Fibroblast of peridontal ligament (primary cell): ENCODE measurements at regions not wholly inside any gene's neighbourhood (a gene's known extent, or its start where the extent isn't known, plus 50 kb on each side); places are given as distances from the start of the nearest gene placed in this dataset.

Experiments used
- DNase-seq: peaks from one replicate; pipeline ENCODE4 v3.0.0-alpha.2; 2010; ENCODE audit errors: extremely low read depth

DNA sequence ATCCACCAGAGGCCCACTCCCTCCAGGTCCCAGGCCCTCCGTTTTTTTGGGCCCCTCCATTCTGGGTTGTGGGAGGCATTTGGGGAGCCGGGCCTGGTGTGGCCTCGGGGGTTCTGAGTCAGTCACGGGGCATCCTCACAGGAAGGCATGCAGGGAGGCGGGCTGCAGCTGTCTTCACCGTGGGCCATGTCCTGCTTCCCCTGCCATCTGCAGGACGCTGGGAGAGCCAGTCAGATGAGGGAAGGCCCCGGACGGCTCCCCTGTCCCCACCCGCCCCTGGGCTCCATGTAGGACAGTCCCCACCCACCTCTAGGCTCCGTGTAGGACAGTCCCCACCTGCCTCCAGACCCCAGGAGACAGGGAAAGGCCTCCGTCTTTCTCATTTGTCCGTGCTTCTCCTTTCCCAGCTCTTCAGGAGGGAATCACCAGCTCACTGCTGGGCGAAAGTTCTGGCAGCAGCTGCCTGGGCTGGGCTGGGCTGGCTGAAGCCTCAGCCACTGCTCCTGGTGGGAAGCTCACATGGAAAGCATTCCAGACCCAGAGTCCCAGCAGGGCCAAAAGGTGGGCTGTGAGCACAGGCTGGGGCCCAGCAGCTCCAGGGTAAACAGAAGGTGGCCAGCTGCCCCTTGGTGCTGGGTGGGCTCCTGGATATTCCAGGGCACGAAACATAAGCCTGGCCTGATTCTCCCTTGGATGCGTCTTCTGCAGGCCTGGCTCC, 217.8 kb downstream of the KIF26A start:
- DNase-seq: no peak

DNA sequence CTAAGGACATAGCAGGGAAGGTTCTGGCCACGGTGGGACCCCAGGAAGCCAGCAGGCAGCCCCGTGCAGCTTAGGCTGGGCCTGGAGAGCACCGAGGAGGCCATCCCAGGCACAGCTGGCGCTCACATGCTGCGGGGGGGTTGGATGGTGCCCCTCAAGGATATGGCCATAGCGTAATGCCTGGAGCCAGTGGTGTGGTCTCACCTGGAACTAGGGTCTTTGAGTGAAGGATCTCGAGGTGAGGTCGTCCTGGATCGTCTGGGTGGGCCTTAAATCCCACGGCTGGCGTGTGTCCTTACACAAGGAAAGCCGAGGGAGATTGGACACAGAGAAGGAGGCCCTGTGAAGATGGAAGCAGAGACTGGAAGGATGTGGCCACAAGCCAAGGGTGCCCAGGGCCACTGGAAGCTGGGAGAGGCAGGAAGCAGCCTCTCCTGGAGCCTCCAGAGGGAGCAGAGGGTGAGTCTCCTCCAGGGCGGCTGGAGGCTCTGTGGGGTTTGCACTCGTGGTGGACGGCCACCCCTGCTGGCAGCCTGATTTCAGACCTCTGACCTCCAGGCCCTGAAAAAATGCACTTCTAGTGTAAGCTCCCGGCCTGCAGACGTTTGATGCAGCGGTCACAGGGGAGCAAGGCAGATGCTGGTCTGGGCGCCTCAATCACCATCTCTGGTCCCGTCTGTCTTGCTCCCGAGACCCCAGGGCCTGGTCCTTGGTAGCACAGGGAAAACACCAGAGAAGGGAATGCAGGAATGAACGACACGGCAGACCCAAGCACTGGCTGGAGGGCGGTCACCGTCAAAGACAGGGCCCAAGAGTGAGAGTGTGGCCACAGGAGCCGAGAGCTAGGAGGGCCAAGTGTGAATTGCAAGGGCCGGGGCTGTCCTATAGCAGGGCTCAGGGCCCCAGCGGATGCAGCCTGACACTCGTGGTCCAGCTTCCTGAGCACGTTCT, 218.6 kb downstream of the KIF26A start:
- DNase-seq: no peak

DNA sequence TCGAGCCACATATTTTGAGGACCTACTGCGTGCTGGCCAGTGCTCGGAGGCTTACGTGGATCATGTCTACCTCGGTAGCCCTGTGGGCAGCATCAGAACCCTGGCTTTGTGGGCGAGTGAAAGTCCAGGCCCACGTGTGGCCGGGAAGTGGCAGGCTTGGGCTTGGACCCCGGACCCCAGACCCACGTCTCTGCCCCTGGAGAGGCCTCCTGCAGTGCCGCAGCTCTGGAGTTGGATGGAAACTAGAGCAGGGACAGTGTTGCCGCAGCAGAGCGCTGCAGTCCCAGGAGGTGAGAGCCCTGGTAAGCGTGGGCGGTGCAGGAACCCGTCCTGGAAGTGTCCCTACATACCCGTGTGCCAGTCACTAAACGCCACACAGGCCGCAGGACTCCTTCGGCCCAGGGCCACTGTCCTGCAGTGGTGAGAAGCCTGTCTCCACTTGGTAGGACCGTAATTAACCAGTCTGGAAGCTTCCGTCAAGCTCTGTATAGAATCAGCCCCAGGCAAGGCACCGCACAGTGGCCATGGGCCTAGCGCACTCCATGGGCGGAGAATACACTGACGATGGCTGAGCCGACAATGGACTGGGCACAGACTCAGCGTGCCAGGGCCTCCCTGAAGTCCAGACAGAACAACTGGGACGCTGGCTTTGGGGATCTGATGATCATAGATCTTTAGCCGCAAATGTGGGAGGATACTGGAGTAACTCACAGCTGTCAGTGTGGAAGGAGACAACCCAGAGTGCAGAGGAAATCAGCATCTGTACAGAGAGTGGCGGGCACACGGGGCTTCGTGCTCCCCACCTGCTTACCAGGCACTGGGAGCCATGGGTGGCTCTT, 219.5 kb downstream of the KIF26A start:
- DNase-seq: no peak

DNA sequence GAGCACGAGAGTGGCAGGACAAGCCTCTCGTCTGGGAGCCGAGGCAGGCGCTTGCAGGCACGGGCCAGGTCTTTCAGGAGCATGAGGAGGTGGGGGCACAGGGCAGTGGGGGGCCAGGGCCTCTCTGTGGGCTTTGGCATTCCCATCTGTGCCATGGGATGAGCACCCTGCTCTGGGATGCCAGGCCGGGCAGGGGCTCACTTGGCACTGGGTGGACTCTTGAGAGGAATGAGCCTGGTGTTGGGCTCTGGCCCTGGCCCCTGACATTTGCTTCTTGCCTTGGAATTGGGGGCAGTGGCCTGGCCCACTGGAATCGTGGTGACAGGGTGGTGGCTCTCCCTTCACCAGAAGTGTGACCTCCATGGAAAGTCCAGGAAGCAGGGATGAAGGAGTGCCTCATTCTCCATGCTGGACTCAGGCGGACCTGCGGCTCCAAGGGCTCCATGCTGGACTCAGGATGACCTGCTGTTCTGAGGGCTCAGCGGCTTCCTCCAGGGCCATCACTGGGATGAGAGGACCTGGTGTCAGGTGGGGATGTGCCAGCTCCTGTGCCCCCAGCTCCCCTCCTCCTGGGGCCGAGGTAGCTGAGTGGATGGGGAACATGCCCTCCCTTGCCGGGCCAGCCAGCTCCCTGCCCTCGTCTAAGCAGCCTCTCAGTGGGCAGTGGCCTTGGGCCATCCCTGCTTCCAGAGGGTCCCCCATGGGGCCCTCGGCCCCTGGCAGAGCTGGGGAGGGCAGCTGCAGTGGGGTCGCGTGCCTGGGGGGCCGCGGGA, 220.3 kb downstream of the KIF26A start:
- no peak for DNase-seq

DNA sequence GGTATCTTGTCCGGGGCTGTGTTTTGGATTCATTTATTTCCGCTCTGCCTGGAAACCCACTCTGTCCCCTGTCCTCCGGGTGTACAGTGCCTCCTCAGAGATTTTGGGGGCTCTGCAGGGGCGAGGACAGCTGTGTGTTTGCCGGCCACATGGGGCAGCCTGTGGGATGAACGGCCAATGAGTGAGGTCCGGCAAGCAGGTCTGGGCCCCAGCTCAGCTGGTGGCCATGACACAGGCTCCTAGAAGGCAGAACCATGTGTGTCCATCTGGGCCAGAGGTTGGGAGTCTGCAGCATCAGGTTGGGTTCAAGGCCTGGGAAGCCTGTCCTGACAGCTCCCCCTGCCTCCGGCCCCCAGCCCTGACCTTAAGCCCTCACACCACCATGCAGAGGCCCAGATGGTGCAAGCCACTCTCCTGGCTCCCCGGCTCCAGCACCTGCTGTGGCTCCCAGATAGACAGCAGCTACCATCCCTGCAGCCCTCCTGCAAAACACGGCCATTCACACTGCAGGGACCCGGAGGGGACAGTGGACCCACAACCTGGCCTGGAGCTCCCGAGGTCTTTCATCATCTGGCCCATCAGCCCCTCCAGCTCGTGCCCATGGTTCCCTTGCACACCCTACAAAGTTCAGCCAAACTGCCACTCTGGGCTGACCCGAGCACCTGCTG, 220.1 kb upstream of the C14orf180 start:
- no peak for DNase-seq

DNA sequence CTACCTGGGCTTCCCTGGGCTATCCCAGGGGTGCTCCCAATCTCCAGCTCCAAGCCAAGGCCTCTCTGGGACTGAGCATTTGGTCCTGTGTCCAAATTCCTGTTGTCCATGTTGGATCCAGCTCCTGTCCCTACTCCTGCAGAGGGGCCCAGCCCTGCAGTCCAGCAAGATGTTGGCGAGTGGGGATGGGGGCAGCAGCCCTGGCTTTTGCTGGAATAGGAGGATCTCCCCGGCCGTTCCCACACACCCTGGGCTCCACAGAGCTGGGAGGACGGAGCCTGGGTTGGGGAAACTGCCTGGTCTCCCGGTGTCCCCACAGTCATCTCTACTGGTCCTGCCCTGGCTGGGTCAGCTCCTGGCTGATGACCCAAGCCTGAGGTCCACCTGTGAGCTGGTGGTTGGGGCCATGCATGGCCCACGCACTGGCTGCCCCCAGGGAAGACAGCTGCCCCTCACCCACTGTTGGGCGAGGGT, 219.6 kb upstream of the C14orf180 start:
- DNase-seq: no peak

DNA sequence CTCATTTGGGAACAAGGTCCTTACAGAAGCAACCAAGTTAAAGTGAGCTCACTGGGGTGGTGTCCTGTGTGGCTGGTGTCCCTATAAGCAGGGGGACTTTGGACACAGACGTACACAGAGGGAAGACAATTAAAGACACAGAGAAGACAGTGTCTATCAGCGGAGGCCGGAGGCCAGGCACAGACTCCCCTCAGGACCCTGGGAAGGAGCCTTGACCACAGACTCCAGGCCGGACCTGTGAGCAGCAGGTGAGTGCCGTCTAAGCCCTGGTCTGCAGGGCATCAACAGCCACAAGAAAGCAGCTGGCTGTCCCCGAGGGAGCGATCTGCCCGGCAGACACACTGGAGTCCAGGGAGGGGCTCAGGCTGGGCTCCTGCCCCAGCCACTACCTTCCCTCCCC, 219.1 kb upstream of the C14orf180 start:
- DNase-seq: no peak

DNA sequence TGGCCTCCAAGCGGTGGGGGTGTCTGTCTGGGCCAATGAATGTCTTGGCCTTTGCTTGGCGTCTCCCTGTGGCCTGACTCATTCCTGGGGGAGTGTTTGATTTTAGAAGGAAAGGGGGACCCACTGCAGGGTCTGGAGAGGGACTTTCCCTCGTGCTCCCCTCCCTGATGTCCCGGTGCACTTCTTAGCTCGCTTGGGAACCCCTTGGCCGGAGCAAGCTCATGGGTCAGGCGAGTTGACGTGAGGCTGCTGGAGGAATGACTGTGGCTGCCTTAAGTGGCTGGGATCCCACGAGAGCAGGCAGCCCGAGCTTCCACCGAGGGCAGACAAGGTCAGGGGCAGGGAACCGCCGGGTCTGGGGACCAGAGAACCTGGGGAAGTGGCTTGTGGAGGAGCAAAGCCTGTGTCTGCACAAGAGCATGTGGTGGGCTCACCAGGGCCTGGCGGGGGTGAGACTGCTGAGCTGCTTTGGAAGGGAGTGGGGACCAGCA, 218.4 kb upstream of the C14orf180 start:
- no peak for DNase-seq

DNA sequence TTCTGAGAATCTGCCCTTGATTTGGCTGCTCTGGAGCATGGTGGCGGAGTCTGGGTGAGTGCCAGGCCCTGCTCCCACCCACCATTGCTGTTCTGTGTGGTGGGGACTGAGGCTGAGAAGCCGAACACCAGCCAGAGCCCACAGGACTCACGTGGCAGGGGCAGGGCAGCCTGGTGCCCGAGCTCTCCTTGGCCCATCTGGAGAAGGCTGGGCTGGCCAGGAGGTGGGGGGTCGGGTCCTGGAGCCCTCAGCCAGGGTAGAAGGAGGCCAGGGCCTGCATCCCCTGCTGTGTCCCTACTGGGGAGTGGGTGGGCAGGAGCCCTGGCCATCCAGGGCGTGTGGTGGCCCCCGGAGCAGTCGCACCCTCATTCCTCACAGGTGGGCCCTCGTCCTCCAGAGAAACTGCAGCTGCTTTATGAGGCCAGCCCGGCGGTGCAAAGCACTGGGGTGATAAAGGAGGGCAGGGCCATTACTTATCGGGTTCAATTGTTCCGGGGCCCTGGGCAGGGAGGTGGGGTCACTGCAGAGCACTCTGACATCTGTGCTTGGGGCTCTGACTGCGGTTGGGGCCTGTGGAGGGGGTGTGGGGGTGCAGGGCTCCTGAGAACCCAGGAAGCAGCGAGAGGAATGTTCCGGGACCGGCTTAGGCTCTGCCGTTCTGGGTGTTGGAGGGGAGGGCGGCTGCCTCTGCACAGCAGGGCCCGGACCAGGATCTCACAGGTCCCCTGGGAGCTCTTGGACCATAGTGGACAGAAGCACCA, 217.5 kb upstream of the C14orf180 start:
- no peak for DNase-seq

DNA sequence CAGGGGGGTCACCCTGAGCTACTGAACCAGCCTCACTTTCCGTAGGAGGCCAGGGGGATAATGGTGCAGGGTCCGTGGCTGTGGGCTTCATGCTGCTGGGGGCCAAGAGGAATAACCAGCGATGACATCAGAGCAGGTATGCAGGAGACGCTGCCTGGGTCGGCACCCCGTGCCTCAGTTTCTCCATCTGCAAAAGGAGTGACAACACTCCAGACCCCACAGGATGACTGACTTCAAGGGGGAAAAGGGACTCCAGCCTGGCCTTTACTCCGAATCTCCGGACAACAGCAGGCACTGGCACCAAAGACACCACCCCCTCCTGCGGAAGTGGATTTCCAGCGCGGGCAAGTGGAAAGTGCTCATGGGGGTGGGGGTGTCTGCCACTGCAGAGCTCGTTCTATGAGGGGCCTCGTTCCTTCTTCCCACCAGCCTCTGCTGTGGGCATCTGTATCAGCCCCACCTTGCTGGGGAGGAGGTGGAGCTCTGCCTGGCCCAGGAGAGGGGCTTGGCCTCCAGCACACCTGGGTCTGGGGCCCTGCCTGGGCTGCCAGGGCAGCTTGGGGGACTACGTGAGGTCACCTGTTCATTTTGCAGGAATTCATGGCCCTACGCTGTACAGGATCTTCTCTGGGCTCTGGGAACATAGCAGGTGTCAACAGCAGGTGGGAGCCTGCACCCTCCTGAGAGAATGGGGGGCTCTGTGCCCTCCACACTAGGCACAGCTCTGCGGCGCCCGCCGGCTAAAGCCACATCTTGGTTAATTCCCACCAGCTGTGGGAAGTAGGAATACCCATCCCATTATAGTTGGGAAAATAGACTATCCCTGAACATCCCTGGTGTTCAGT, 216.6 kb upstream of the C14orf180 start:
- no peak for DNase-seq

DNA sequence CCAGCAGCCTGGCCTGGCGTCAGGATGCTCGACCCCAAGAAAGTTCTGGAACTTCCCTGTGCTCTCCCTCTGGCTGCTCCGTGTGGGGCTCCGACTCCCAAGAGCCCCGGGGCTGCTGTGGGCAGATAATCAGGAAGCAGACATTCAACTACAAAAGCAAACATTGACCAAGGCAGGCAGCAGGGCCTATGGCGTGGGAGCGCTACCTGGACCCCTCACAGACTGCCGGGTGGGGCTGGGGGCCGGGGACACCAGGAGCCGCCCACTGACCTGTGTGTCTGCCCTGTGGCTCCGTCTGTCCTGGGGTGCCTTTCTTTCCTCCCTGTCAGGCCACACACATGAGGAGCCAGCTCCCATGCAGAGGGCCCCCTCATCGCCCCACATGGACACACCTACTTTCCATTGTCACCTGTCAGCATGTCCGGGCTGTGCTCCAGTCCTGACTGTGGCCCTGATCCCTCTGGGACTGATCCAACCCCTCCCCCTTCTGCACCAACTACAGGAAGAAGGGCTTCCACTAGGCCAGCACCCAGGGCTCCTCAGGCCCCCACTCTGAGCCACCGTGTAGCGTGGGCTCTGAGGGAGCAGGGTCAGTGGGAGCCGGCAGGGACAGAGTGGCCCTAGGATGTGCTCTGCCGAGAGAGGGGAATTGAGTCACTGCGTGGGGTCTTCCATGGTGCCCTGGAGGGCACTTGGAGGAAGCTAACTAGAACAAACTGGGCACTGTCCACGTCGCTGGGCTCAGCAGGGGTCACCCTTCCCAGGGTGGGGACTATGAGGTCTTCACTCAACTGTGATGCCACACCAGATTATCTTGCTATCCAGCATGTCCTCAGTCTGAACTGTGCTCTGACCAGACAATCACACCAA, 215.4 kb upstream of the C14orf180 start:
- DNase-seq: no peak

DNA sequence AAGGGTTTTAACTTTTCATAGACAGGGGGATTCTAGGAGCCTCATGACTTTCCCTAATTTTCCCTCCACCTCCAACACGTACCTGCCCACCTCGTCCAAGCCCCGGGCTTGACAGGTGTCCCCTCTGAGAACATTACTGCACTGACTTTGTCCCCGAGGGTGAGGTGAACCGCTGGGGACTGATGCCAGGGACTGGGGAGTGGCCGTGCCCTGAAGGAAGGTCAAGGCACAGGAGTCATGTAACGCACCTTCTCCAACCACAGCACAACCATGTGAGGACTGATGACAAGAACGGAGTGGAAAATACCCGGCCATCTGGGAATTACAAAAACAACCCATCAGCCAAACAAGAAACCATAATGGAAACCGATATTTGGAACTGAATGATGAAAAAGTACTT, 214.7 kb upstream of the C14orf180 start:
- no peak for DNase-seq

DNA sequence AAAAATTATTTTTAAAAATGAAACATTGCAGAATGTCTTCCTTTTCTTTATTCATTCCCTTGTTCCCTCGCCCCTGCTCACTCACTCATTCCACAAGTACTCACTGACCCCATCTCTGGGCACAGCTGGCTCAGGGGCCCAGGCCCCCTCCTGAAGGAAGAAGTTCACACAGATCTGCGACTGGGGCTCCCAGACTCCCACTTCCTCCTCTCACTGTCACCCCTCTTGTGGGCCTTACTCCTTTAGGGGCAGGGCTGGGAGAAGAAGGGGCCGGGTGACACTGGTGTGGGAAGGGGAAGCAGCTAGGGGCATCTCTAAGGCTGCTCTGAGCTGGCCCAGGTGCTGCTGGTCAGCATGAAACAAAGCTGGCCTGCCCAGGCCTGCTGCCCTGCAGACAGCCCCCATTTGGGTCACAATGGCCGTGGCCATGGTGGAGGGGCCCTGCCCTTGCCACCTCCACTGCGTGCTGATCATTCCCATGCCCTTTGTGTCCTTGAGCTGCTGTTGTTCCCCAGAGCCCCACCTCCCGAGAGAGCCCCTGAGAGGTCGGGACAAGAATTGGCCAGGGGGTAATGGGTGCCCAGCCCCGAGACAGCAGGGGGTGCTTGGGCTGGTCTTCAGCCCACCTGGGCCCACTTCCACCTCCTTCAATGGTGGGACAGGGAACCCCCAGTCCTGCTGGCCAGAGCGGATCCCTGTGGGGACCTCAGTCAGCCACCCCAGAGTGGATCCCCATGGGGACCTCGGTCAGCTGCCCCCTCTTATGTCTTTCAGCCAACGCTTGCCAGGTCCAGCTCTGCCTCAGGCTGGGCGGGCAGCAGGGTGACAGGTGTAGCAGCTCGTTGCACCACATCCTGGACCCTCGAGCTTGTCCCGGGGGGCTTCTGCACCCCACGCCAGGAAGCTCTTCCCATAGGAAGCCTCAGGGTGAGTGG, 212.4 kb upstream of the C14orf180 start:
- no peak for DNase-seq

DNA sequence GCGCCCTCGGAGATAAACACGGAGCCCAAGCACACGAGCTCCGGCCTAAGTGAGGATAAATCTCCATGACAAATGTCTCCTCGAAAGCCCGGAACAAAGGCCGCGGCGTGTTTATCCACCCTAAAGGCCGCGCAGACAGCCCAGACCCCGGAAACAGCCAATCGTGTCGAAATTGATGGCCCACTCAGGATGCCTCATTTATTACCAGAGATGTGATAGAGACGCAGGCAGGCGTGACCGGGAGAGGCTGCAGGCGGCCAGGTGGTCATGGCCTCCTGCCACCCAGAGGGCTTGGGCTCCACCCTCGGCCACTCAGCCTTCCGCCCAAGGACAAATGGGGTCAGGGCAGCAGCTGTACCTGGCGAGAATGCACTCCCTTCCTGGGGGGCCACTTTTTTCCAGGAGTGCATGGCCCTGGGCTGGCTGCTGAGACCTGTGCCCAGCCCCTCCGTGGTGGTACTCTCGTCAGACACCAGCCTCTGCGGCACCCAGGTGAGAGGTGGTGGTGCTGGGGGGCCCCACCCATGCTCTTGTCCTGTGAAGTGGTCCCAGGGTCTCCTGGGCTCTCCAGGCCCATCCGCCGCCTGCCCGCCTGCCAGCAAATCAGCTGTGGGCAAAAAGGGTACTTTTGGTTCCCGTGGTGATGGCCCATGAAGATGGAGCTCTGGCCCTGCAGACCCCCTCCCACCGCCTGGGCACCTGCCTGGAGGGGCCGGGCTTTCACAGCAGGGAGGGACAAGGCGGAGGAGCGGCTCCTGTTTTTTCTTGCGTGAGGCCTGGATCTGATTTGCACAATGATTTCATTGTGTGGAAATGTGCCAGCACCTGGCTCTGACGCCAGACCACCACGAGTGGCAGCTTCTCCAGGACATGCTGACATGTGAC, 211.5 kb upstream of the C14orf180 start:
- DNase-seq: no peak

DNA sequence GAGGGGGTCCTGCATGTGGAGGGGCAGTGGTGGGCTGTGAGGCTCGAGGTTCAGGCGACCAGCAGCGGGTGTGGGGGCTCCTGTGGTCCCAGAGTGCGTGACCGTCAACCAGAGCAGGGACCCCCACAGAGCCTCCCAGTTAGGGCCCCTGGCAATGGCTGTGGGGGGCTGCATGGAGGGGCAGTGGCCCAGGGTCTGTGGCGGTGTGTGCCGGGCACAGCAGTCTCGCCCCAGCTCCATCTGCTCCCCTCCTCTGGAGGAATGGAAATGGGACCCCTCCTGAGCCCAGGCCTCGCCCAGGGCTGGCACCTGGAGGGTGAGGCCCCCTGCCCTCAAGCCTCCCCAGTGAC, 210.8 kb upstream of the C14orf180 start:
- DNase-seq: no peak

DNA sequence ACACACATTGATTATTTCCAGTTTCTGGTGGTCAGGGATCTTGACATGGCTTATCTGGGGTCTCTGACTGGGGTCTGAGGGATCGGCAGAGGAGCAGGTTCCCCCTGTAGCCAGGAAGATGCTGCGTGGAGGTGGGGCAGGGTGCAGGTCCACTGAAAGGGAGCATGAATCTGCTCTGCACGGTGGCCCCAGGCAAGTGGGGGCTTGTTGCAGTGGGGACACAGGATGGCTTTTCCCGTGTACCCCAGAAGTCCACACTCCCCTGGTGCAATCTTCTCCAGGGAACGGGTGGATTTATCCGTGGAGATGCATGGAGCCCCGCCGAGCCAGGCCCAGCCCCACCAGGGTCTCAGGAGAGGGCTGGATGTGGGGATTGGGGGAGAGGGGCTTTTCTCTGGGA, 210.4 kb upstream of the C14orf180 start:
- DNase-seq: no peak
